Endothelial cell of umbilical vein (primary cell): ENCODE measurements at regions not wholly inside any gene's neighbourhood (a gene's known extent, or its start where the extent isn't known, plus 50 kb on each side); places are given as distances from the start of the nearest gene placed in this dataset.

Experiments
- BruUV-seq: library from RNA; stranded (reverse); fragments of 400-500 nt; replicated peaks from 2 replicates; lab custom pipeline; 2021; lab: Mats Ljungman, UMichigan
- CTCF ChIA-PET: fragments of 300-600, 350-600 bp; sonication (Branson Sonifier 250); formaldehyde crosslinking; loops from one replicate; lab custom pipeline; 2021; ENCODE audit warnings: antibody characterized with exemption, inconsistent platforms; lab: Charles Lee
- POLR2A ChIA-PET: fragments of 300-600, 350-600 bp; sonication (Branson Sonifier 250); formaldehyde crosslinking; loops from one replicate; lab custom pipeline; 2021; ENCODE audit warnings: antibody characterized with exemption, inconsistent platforms; lab: Charles Lee
- DNase-seq: peaks from one replicate; pipeline ENCODE4 v3.0.0-alpha.2; 2011; ENCODE audit warnings: low read depth, low spot score
- FAIRE-seq: peaks from 2 replicates; lab custom pipeline; 2011; peaks lifted over from hg19 to GRCh38; lab: Jason Lieb, UNC
- H2AFZ ChIP-seq: 2 replicates; pipeline ENCODE4 v1.6.0; 2012; ENCODE audit warnings: low read depth, low read length, control low read depth, inconsistent platforms
- H3K27ac ChIP-seq: 2 replicates; pipeline ENCODE4 v1.5.1; 2011; ENCODE audit warnings: low read depth, mild to moderate bottlenecking, control low read depth, low read length, moderate library complexity; ENCODE audit not compliant: insufficient read depth
- H3K27me3 ChIP-seq, 2 experiments: 2 replicates each; pipeline versions ENCODE4 v1.6.0 to v1.6.1; 2011; ENCODE audit warnings: low read length in 2 of 2, mixed read lengths in 1 of 2; ENCODE audit not compliant: control insufficient read depth in 2 of 2, insufficient read depth in 2 of 2
- H3K36me3 ChIP-seq, 2 experiments: 2 replicates in 1 of 2; 3 replicates in 1 of 2; pipeline ENCODE4 v1.5.1; 2011; ENCODE audit warnings: low read length in 2 of 2, mild to moderate bottlenecking in 1 of 2, moderate library complexity in 1 of 2; ENCODE audit not compliant: control insufficient read depth in 2 of 2, insufficient read depth in 2 of 2; ENCODE audit errors: extremely low read depth in 1 of 2
- H3K4me1 ChIP-seq: 3 replicates; pipeline ENCODE4 v1.5.1; 2011; ENCODE audit warnings: mild to moderate bottlenecking, low read length; ENCODE audit not compliant: control insufficient read depth, insufficient read depth; ENCODE audit errors: extremely low read depth
- H3K4me2 ChIP-seq: 2 replicates; pipeline ENCODE4 v1.6.1; 2011; ENCODE audit warnings: low read length, control low read depth, mixed read lengths; ENCODE audit not compliant: insufficient read depth
- H3K4me3 ChIP-seq, 3 experiments: fragments of 200-600 bp in 1 of 3; sonication (generic), shearing (Covaris generic) in 1 of 3; replicated peaks in 1 of 3; 2 replicates each; pipeline ENCODE4 v1.5.1; 2011 to 2016; ENCODE audit warnings: control low read depth in 3 of 3, low read length in 3 of 3, mild to moderate bottlenecking in 2 of 3, inconsistent platforms in 1 of 3, low read depth in 1 of 3, moderate library complexity in 1 of 3; ENCODE audit not compliant: insufficient read depth in 1 of 3
- H3K79me2 ChIP-seq: 2 replicates; pipeline ENCODE4 v1.6.0; 2012; ENCODE audit warnings: low read length, inconsistent platforms; ENCODE audit not compliant: control insufficient read depth, insufficient read depth
- H3K9ac ChIP-seq: replicated peaks from 2 replicates; pipeline ENCODE3; 2011; ENCODE audit warnings: low read length, control low read depth; ENCODE audit not compliant: insufficient read depth; ENCODE audit errors: extremely low read depth
- H3K9me1 ChIP-seq: replicated peaks from 3 replicates; pipeline ENCODE4 v1.6.0; 2011; ENCODE audit warnings: mild to moderate bottlenecking, low read length; ENCODE audit not compliant: control insufficient read depth, insufficient read depth; ENCODE audit errors: extremely low read depth
- H3K9me3 ChIP-seq: replicated peaks from 2 replicates; pipeline ENCODE4 v1.5.1; 2012; ENCODE audit warnings: low read length, inconsistent platforms; ENCODE audit not compliant: control insufficient read depth, insufficient read depth
- H4K20me1 ChIP-seq: replicated peaks from 2 replicates; pipeline ENCODE3; 2011; ENCODE audit warnings: mild to moderate bottlenecking, low read length; ENCODE audit not compliant: control insufficient read depth, insufficient read depth; ENCODE audit errors: extremely low read depth
- EZH2 ChIP-seq: IDR thresholded peaks from 2 replicates; pipeline ENCODE4 v1.6.1; 2012; ENCODE audit warnings: borderline replicate concordance, low read depth, mild to moderate bottlenecking, moderate library complexity, low read length, inconsistent platforms; ENCODE audit not compliant: severe bottlenecking
- FOS ChIP-seq: IDR thresholded peaks from 2 replicates; pipeline ENCODE4 v1.6.1; 2011; ENCODE audit warnings: mild to moderate bottlenecking, low read length, moderate library complexity, borderline replicate concordance; ENCODE audit not compliant: insufficient read depth
- GATA2 ChIP-seq: IDR thresholded peaks from 2 replicates; pipeline ENCODE4 v1.7.0; 2011; ENCODE audit warnings: low read depth, mild to moderate bottlenecking, moderate library complexity, mixed read lengths, low read length; ENCODE audit not compliant: insufficient read length, insufficient read depth
- JUN ChIP-seq: IDR thresholded peaks from 2 replicates; pipeline ENCODE4 v1.6.1; 2011; ENCODE audit warnings: borderline replicate concordance, low read depth; ENCODE audit not compliant: insufficient read length, insufficient read depth
- MYC ChIP-seq: IDR thresholded peaks from one replicate; pipeline ENCODE4 v1.6.1; 2011; ENCODE audit warnings: mild to moderate bottlenecking, low read depth, low read length
- POLR2A ChIP-seq: IDR thresholded peaks from 2 replicates; pipeline ENCODE4 v1.6.1; 2012; ENCODE audit warnings: low read depth, mild to moderate bottlenecking, control low read depth, low read length
- POLR2AphosphoS5 ChIP-seq: IDR thresholded peaks from 2 replicates; pipeline ENCODE4 v1.6.1; 2012; ENCODE audit warnings: low read depth, mild to moderate bottlenecking, control low read depth, low read length, moderate library complexity; ENCODE audit not compliant: insufficient read depth
- dilution Hi-C: fragments of 300-500 bp; cut with MboI; formaldehyde crosslinking; loops from one replicate; pipeline ENCODE4 v1.15.0; 2019; ENCODE audit warnings: low sequenced_read_pairs; ENCODE audit not compliant: extremely low pct_ligation_motif_present
- intact Hi-C: fragments of 100-400 bp; cut with micrococcal nuclease; formaldehyde crosslinking; loops from one replicate; pipeline ENCODE4 v1.10.0; 2022
- TF ChIP-seq, protein P1 (sequence below), 2 donors: IDR thresholded peaks; 1 replicate in 1 of 2; 2 replicates in 1 of 2; pipeline ENCODE4 v1.5.1; 2011; ENCODE audit warnings: low read length in 2 of 2, mild to moderate bottlenecking in 2 of 2, moderate library complexity in 2 of 2, control low read depth in 1 of 2, inconsistent platforms in 1 of 2, low read depth in 1 of 2; ENCODE audit not compliant: insufficient read depth in 1 of 2; ENCODE audit errors: extremely low read depth in 1 of 2
- TF ChIP-seq, protein P2 (sequence below): IDR thresholded peaks from 2 replicates; pipeline ENCODE4 v1.6.1; 2011; ENCODE audit not compliant: insufficient read depth, insufficient read length

DNA sequence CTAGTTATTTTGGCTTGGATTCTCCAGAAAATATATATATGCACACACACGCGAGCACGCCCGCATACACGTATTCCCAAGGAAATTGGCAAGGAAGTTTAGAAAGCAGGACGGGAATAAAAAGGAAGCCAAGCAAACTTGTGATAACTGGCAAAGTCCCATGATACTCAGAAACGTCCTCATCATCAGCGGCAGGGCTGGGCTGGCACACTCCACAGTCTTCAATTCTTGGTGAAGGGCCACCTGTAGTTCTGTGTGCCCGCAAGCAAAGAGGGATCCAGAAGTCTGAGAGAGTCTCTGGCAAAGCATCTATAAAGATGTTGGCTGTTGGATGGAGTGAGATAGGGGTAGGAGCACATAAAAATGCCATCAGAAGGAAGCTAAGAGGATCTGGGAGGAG lies 289.3 kb upstream of the CTNND2 start:
- no peak for TF ChIP-seq POLR2A
- TF ChIP-seq, protein P1, sequence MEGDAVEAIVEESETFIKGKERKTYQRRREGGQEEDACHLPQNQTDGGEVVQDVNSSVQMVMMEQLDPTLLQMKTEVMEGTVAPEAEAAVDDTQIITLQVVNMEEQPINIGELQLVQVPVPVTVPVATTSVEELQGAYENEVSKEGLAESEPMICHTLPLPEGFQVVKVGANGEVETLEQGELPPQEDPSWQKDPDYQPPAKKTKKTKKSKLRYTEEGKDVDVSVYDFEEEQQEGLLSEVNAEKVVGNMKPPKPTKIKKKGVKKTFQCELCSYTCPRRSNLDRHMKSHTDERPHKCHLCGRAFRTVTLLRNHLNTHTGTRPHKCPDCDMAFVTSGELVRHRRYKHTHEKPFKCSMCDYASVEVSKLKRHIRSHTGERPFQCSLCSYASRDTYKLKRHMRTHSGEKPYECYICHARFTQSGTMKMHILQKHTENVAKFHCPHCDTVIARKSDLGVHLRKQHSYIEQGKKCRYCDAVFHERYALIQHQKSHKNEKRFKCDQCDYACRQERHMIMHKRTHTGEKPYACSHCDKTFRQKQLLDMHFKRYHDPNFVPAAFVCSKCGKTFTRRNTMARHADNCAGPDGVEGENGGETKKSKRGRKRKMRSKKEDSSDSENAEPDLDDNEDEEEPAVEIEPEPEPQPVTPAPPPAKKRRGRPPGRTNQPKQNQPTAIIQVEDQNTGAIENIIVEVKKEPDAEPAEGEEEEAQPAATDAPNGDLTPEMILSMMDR (IDR thresholded peaks at IDR 0.05; ENCODE audit: extremely low read depth in 1 of 2, insufficient read depth in 1 of 2, low read depth in 1 of 2, low read length in 2 of 2), result no peak
- no peak for TF ChIP-seq POLR2AphosphoS5
- no peak for TF ChIP-seq MYC
- TF ChIP-seq JUN, result no peak
- TF ChIP-seq, protein P2, sequence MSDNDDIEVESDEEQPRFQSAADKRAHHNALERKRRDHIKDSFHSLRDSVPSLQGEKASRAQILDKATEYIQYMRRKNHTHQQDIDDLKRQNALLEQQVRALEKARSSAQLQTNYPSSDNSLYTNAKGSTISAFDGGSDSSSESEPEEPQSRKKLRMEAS, result no peak
- no peak for TF ChIP-seq EZH2
- TF ChIP-seq FOS, result no peak
- no peak for TF ChIP-seq GATA2
- BruUV-seq, result no TSS peak
- H3K4me1 ChIP-seq, result no peaks in the 10 kb centered on the region
- DNase-seq (no peak), FAIRE-seq (no peak)
- H3K36me3 ChIP-seq, result no peaks in the 10 kb centered on the region
- no peak overlapping the region for H3K4me3 ChIP-seq
- ChIA-PET CTCF (no interaction called here), POLR2A (no interaction called here)
- H2AFZ ChIP-seq, result no peak overlapping the region
- no peaks in the 10 kb centered on the region for H4K20me1 ChIP-seq
- H3K4me2 ChIP-seq, result no peak overlapping the region
- no peak overlapping the region for H3K27ac ChIP-seq
- H3K9ac ChIP-seq, result no peak overlapping the region
- no peaks in the 10 kb centered on the region for H3K79me2 ChIP-seq
- intact Hi-C loops (no loop called here), dilution Hi-C loops (no loop called here)
- no peaks in the 10 kb centered on the region for H3K9me1 ChIP-seq
- H3K27me3 ChIP-seq, result no peaks in the 10 kb centered on the region
- H3K9me3 ChIP-seq, result peaks cover 1% of the 10 kb centered on the region
